ENCODE measurements at regions not wholly inside any gene's neighbourhood (a gene's known extent, or its start where the extent isn't known, plus 50 kb on each side); places are given as distances from the start of the nearest gene placed in this dataset.

GRCh38 chr2:195289081-195289480 is 367.9 kb upstream of the SLC39A10 start:
- TF ChIP-seq CTCF (IDR thresholded peaks at IDR 0.05) (no peak), POLR2AphosphoS5 (IDR thresholded peaks at IDR 0.05; ENCODE audit: low read depth, low read length) (no peak), YY1 (IDR thresholded peaks at IDR 0.05; ENCODE audit: low read depth) (no peak), RFX5 (IDR thresholded peaks at IDR 0.05; ENCODE audit: low read length) (no peak), ELF1 (IDR thresholded peaks at IDR 0.05) (no peak), REST (IDR thresholded peaks at IDR 0.05; ENCODE audit: low read depth, low read length) (no peak), FOXJ3 (CRISPR knock-in tag; IDR thresholded peaks at IDR 0.05) (no peak), PBX3 (IDR thresholded peaks at IDR 0.05) (no peak), NFIC (IDR thresholded peaks at IDR 0.05; ENCODE audit: borderline replicate concordance) (no peak), EP300 (IDR thresholded peaks at IDR 0.05; ENCODE audit: borderline replicate concordance in 1 of 2, low read depth in 1 of 2, low read length in 1 of 2) (no peak), NRF1 (IDR thresholded peaks at IDR 0.05; ENCODE audit: low read depth, low read length) (no peak), GABPA (IDR thresholded peaks at IDR 0.05; ENCODE audit: low read depth) (no peak)
